ENCODE measurements at regions not wholly inside any gene's neighbourhood (a gene's known extent, or its start where the extent isn't known, plus 50 kb on each side); places are given as distances from the start of the nearest gene placed in this dataset.

DNA sequence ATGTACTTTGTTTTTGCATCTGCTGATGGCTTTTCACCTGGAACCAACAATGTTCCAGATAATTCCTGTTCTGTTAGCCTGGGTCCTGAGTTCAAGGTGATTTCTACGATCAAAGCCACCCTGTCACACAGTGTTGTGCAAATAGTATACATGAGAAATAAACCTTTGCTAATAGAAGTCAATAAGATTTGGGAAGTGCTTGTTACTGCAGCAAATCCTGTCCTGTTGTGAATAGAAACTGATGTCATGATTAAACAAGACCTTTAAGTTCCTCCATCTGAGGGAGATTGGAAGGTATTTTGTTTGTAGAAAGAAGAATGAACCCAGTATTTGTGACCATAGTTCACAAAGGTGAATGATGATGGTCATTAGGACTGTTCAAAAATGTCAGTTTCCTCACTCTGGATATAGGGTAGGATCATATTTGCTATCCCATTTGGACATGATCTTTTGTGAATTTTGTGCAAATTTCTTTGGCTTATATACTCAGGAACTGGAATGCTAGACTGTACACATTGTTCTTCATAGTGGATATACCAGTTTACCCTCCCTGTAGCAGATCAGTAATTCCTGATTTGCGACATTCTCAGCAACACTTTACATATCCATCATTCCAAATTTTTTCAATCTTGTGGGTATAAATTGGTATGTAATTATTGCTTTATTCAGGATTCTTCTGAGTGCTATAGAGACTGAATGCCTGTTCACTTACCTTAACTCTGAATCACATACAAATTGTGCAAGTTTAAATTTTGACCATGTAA, 428.5 kb downstream of the METTL15 start:
- TF ChIP-seq, protein P1, sequence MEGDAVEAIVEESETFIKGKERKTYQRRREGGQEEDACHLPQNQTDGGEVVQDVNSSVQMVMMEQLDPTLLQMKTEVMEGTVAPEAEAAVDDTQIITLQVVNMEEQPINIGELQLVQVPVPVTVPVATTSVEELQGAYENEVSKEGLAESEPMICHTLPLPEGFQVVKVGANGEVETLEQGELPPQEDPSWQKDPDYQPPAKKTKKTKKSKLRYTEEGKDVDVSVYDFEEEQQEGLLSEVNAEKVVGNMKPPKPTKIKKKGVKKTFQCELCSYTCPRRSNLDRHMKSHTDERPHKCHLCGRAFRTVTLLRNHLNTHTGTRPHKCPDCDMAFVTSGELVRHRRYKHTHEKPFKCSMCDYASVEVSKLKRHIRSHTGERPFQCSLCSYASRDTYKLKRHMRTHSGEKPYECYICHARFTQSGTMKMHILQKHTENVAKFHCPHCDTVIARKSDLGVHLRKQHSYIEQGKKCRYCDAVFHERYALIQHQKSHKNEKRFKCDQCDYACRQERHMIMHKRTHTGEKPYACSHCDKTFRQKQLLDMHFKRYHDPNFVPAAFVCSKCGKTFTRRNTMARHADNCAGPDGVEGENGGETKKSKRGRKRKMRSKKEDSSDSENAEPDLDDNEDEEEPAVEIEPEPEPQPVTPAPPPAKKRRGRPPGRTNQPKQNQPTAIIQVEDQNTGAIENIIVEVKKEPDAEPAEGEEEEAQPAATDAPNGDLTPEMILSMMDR (IDR thresholded peaks at IDR 0.05; ENCODE audit: insufficient read depth, low read length) = no peak
- TF ChIP-seq, protein P2, sequence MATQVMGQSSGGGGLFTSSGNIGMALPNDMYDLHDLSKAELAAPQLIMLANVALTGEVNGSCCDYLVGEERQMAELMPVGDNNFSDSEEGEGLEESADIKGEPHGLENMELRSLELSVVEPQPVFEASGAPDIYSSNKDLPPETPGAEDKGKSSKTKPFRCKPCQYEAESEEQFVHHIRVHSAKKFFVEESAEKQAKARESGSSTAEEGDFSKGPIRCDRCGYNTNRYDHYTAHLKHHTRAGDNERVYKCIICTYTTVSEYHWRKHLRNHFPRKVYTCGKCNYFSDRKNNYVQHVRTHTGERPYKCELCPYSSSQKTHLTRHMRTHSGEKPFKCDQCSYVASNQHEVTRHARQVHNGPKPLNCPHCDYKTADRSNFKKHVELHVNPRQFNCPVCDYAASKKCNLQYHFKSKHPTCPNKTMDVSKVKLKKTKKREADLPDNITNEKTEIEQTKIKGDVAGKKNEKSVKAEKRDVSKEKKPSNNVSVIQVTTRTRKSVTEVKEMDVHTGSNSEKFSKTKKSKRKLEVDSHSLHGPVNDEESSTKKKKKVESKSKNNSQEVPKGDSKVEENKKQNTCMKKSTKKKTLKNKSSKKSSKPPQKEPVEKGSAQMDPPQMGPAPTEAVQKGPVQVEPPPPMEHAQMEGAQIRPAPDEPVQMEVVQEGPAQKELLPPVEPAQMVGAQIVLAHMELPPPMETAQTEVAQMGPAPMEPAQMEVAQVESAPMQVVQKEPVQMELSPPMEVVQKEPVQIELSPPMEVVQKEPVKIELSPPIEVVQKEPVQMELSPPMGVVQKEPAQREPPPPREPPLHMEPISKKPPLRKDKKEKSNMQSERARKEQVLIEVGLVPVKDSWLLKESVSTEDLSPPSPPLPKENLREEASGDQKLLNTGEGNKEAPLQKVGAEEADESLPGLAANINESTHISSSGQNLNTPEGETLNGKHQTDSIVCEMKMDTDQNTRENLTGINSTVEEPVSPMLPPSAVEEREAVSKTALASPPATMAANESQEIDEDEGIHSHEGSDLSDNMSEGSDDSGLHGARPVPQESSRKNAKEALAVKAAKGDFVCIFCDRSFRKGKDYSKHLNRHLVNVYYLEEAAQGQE (IDR thresholded peaks at IDR 0.05; ENCODE audit: insufficient replicate concordance, low read depth) = no peak
- TF ChIP-seq POLR2AphosphoS5 (IDR thresholded peaks at IDR 0.05; ENCODE audit: low read depth) = no peak

Measured in HL-60 (cell line).